ENCODE measurements at regions not wholly inside any gene's neighbourhood (a gene's known extent, or its start where the extent isn't known, plus 50 kb on each side); places are given as distances from the start of the nearest gene placed in this dataset.

DNA sequence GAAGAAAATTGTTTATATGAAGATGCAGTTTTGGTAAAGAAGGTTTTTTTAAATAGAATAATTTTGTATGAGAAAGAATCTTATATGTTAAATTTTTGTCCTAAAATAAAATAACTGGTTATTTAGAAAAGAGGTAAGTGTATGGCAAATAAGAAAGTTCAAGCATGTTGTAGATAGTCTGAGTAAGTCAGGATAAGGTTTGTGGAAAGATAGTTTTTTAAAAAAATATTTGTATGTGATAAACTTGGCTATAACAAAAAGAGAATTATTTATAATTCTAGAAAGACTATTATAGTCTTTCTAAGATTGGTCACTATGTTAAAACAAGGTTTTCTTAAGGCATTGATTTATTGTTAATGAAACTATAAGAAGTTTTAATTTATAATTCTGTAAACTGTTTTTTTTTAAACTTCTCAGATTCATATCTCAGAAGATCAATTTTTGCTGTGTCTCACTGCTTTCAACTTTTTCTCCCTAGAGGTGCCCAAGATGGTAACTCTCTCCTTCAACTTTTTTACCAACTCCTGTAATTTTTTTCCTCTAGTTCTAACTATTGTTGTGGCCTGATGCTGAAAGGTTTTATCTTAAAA lies 698.6 kb downstream of the CCSER2 start:
- TF ChIP-seq, protein P1, sequence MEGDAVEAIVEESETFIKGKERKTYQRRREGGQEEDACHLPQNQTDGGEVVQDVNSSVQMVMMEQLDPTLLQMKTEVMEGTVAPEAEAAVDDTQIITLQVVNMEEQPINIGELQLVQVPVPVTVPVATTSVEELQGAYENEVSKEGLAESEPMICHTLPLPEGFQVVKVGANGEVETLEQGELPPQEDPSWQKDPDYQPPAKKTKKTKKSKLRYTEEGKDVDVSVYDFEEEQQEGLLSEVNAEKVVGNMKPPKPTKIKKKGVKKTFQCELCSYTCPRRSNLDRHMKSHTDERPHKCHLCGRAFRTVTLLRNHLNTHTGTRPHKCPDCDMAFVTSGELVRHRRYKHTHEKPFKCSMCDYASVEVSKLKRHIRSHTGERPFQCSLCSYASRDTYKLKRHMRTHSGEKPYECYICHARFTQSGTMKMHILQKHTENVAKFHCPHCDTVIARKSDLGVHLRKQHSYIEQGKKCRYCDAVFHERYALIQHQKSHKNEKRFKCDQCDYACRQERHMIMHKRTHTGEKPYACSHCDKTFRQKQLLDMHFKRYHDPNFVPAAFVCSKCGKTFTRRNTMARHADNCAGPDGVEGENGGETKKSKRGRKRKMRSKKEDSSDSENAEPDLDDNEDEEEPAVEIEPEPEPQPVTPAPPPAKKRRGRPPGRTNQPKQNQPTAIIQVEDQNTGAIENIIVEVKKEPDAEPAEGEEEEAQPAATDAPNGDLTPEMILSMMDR (IDR thresholded peaks at IDR 0.05): no peak
- TF ChIP-seq POLR2A (IDR thresholded peaks at IDR 0.05): no peak
- no peak for TF ChIP-seq POLR2AphosphoS5 (IDR thresholded peaks at IDR 0.05)
- TF ChIP-seq EP300 (IDR thresholded peaks at IDR 0.05): no peak
